HUDEP-2 (cell line): ENCODE measurements at regions not wholly inside any gene's neighbourhood (a gene's known extent, or its start where the extent isn't known, plus 50 kb on each side); places are given as distances from the start of the nearest gene placed in this dataset.

Source experiments
- DNase-seq, 76 experiments: peaks; one replicate each; lab custom pipeline; 2025; ENCODE audit not compliant: unreplicated experiment in 76 of 76; lab: John Stamatoyannopoulos, UW

DNA sequence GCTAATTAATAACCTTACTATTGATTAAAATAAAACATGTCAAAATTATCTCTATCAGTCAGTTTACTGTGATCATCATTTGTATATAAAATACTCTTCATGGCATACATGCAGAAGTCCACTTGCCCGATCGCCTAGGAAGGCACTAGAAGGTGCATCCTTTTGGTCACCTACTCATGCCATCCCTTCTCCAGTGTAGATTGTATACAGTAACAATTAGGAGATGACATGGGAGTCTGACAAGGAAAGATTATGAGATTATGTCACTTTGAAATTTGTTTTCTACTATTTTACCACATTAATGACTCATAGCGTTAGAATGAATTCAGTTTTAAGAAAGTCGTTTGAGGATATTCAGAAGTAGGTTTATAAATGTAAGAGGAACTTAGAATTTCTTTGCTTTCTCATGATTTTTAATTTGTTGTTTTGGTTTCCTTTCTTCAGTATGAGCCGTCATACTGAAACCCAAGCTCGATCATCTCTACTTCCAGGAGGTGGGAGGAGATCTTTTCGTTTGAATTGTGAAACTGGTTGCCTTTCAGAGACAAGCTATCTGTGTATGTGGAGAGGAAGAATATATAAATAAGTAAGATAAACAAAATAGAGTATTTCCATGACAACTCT is 51.1 kb upstream of the UNC5C start:
- DNase-seq: no peak
